Ishikawa (cell line): ENCODE measurements at regions not wholly inside any gene's neighbourhood (a gene's known extent, or its start where the extent isn't known, plus 50 kb on each side); places are given as distances from the start of the nearest gene placed in this dataset.

Experiments
- CEBPB ChIP-seq: IDR thresholded peaks from 2 replicates; pipeline ENCODE4 v1.6.1; 2012
- CREB1 ChIP-seq: IDR thresholded peaks from 2 replicates; pipeline ENCODE4 v1.6.1; 2012; ENCODE audit warnings: low read depth
- EGR1 ChIP-seq: IDR thresholded peaks from 2 replicates; pipeline ENCODE4 v1.6.1; 2012
- EP300 ChIP-seq: IDR thresholded peaks from 2 replicates; pipeline ENCODE4 v1.6.1; 2012; ENCODE audit warnings: borderline replicate concordance
- FOXM1 ChIP-seq: IDR thresholded peaks from 2 replicates; pipeline ENCODE4 v1.6.1; 2012; ENCODE audit warnings: low read depth, borderline replicate concordance
- NFIC ChIP-seq: IDR thresholded peaks from 2 replicates; pipeline ENCODE4 v1.6.1; 2012
- RAD21 ChIP-seq: IDR thresholded peaks from 2 replicates; pipeline ENCODE4 v1.6.1; 2012; ENCODE audit warnings: low read depth
- TAF1 ChIP-seq: IDR thresholded peaks from 2 replicates; pipeline ENCODE4 v1.6.1; 2012; ENCODE audit warnings: low read depth, mild to moderate bottlenecking
- TCF12 ChIP-seq: IDR thresholded peaks from 2 replicates; pipeline ENCODE4 v1.6.1; 2012; ENCODE audit warnings: low read depth
- TEAD4 ChIP-seq: IDR thresholded peaks from 2 replicates; pipeline ENCODE4 v1.6.1; 2012
- YY1 ChIP-seq: IDR thresholded peaks from 2 replicates; pipeline ENCODE4 v1.6.1; 2012; ENCODE audit warnings: low read depth
- ZBTB7A ChIP-seq: IDR thresholded peaks from 2 replicates; pipeline ENCODE4 v1.6.1; 2012; ENCODE audit warnings: low read depth
- TF ChIP-seq, protein P1 (sequence below): IDR thresholded peaks from 2 replicates; pipeline ENCODE4 v1.6.1; 2012
- TF ChIP-seq, protein P2 (sequence below): IDR thresholded peaks from 2 replicates; pipeline ENCODE4 v1.6.1; 2012; ENCODE audit warnings: low read depth, mild to moderate bottlenecking
- TF ChIP-seq, protein P3 (sequence below): IDR thresholded peaks from 2 replicates; pipeline ENCODE4 v1.6.1; 2012

- TF ChIP-seq, protein P1, sequence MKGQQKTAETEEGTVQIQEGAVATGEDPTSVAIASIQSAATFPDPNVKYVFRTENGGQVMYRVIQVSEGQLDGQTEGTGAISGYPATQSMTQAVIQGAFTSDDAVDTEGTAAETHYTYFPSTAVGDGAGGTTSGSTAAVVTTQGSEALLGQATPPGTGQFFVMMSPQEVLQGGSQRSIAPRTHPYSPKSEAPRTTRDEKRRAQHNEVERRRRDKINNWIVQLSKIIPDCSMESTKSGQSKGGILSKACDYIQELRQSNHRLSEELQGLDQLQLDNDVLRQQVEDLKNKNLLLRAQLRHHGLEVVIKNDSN = no peak
- TF ChIP-seq EGR1 (no peak), CREB1 (no peak), TAF1 (no peak), NFIC (no peak), EP300 (no peak), CEBPB (no peak), TCF12 (no peak), TEAD4 (no peak), ZBTB7A (no peak), YY1 (no peak), FOXM1 (no peak), RAD21 (no peak)
- TF ChIP-seq, protein P2, sequence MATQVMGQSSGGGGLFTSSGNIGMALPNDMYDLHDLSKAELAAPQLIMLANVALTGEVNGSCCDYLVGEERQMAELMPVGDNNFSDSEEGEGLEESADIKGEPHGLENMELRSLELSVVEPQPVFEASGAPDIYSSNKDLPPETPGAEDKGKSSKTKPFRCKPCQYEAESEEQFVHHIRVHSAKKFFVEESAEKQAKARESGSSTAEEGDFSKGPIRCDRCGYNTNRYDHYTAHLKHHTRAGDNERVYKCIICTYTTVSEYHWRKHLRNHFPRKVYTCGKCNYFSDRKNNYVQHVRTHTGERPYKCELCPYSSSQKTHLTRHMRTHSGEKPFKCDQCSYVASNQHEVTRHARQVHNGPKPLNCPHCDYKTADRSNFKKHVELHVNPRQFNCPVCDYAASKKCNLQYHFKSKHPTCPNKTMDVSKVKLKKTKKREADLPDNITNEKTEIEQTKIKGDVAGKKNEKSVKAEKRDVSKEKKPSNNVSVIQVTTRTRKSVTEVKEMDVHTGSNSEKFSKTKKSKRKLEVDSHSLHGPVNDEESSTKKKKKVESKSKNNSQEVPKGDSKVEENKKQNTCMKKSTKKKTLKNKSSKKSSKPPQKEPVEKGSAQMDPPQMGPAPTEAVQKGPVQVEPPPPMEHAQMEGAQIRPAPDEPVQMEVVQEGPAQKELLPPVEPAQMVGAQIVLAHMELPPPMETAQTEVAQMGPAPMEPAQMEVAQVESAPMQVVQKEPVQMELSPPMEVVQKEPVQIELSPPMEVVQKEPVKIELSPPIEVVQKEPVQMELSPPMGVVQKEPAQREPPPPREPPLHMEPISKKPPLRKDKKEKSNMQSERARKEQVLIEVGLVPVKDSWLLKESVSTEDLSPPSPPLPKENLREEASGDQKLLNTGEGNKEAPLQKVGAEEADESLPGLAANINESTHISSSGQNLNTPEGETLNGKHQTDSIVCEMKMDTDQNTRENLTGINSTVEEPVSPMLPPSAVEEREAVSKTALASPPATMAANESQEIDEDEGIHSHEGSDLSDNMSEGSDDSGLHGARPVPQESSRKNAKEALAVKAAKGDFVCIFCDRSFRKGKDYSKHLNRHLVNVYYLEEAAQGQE = no peak
- TF ChIP-seq, protein P3, sequence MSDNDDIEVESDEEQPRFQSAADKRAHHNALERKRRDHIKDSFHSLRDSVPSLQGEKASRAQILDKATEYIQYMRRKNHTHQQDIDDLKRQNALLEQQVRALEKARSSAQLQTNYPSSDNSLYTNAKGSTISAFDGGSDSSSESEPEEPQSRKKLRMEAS = no peak
These were observed 144.9 kb upstream of the MTPN start for GRCh38 chr7:136122026-136122425.

DNA sequence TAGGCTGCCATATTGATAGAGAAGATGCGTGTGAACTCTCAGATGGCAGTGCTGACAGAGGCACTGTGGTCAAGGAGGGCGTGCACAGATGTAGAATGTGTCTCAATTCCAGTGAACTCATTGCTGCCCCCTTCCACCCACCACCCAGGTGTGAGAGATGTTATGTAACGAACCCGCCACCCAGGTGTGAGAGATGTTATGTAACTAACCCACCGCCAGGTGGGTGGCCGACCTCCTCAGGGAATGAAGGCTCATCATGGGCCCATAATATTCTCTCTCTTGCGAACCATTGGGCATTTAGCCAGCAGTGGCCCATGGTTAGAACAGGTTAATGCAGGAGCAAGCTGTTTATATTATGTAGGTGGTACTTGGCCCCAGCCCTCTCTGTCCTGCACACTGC, 140.4 kb upstream of the MTPN start:
- TF ChIP-seq FOXM1 (no peak), ZBTB7A (no peak), EGR1 (no peak), TEAD4 (no peak), CEBPB (no peak), CREB1 (no peak), YY1 (no peak)
- TF ChIP-seq, protein P1 = no peak

DNA sequence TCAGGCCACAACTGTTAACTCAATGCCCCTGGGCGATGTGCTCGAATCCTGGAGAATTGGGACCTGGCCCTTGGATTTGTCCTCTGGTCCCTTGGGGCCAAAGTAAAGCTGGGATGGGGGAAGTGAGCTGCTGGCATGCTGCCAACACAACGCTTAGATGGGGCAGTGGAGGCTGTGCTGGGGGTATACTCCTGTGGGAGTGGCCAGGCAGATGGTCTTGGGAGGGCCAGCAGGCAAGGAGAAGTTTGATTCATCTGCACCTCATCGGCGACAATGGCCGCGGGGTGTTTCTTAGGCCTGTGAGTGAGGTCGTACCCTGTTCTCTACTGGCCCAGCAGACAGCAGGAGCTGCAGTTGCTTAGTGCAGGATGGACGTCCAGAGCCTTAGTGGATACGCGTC, 139.0 kb upstream of the MTPN start:
- TF ChIP-seq TAF1 = no peak
- peak; percentile 52 for TF ChIP-seq NFIC

- TF ChIP-seq, protein P3 = no peak
- peak; percentile 61 for TF ChIP-seq RAD21
These were observed 138.0 kb upstream of the MTPN start for GRCh38 chr7:136114966-136115762.

DNA sequence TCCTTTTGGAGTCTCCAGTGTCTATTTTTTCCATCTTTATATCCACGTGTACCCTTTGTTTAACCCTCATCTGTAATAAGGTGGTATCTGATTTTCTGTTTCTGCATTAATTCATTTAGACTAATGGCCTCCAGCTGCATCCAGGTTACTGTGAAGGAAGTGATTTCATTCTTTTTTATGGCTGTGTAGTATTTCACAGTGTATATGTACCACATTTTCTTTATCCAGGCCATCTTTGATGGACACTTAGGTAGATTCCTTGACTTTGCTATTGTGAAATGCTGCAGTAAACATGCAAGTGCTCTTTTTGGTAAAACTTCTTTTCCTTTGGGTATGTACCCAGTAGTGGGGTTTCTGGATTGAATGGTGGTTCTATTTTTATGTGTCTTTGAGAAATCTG, 128.0 kb upstream of the MTPN start:
- TF ChIP-seq ZBTB7A = no peak
- TF ChIP-seq FOXM1 = no peak
- TF ChIP-seq TCF12 = no peak
- no peak for TF ChIP-seq EGR1
- TF ChIP-seq CREB1 = no peak
- TF ChIP-seq, protein P3 = no peak
- no peak for TF ChIP-seq EP300
- no peak for TF ChIP-seq TAF1
- TF ChIP-seq YY1 = no peak
- no peak for TF ChIP-seq RAD21
- TF ChIP-seq, protein P1 = no peak
- no peak for TF ChIP-seq CEBPB
- TF ChIP-seq, protein P2 = no peak
- TF ChIP-seq TEAD4 = no peak
- no peak for TF ChIP-seq NFIC

DNA sequence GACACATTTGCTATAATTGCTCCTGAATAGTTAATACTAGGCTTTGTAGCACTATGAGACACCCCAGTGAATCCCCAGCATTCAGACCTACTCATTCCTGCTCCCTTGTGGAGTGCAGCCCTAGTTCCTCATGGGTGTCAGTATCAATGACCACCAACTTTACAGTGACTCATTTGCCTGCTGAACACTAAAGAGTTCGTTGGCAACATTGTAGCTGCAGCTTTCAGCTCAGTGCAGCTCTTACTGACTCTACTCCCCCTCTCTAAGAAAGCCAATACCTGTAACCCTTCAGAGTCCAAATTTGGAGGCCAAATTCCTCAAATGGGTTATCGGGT, 127.1 kb upstream of the MTPN start:
- TF ChIP-seq, protein P1 = no peak
- no peak for TF ChIP-seq TCF12
- TF ChIP-seq, protein P2 = no peak
- no peak for TF ChIP-seq ZBTB7A
- TF ChIP-seq TEAD4 = no peak
- TF ChIP-seq RAD21 = no peak
- no peak for TF ChIP-seq CREB1
- no peak for TF ChIP-seq YY1
- no peak for TF ChIP-seq TAF1
- TF ChIP-seq NFIC = no peak
- no peak for TF ChIP-seq EGR1
- TF ChIP-seq, protein P3 = no peak
- no peak for TF ChIP-seq FOXM1
- TF ChIP-seq CEBPB = no peak
- TF ChIP-seq EP300 = no peak
